RPMI8226 (cell line): ENCODE measurements at regions not wholly inside any gene's neighbourhood (a gene's known extent, or its start where the extent isn't known, plus 50 kb on each side); places are given as distances from the start of the nearest gene placed in this dataset.
"Not testable (repeated sequence)": the region's sequence is repeated elsewhere in the genome, so short reads cannot be mapped to it uniquely, and the experiment has no call there.

ENCODE experiments used
- DNase-seq: peaks from one replicate; pipeline ENCODE4 v3.0.0-alpha.2; 2015

DNA sequence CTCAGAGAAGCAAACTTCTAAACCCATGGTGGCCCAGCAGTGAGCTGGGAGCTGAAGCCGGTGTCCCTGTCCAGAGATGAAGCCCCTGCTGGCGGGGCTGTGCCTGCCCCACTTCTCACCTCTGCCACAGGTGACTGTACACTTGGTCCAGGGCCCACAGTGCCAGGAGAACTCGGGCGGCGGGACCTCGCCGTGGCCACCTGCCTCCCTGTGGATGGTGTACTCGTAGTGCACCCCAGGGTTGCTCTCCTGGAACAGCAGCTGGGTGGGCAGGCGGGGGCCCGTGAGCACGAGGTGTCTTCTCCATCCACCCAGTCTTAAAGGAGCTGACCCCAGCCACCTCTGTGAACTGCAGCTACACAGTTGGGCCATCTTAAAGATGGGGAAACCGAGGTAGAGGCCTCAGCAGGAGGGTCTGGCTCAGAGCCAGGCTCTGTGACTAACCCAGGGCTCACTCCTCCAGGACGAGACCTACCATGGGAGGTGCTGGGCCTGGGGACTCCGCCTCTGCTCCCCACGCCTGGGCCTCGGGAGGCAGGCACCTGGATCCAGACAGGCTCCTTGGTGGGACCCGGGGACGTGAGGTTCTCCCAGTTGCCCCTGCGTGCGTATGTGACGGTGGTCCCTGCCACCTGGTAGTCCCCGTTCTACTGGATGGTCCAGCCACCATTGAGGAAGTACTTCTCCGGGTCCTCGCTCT, 113.1 kb upstream of the AKAP13 start:
- not testable (repeated sequence) for DNase-seq

DNA sequence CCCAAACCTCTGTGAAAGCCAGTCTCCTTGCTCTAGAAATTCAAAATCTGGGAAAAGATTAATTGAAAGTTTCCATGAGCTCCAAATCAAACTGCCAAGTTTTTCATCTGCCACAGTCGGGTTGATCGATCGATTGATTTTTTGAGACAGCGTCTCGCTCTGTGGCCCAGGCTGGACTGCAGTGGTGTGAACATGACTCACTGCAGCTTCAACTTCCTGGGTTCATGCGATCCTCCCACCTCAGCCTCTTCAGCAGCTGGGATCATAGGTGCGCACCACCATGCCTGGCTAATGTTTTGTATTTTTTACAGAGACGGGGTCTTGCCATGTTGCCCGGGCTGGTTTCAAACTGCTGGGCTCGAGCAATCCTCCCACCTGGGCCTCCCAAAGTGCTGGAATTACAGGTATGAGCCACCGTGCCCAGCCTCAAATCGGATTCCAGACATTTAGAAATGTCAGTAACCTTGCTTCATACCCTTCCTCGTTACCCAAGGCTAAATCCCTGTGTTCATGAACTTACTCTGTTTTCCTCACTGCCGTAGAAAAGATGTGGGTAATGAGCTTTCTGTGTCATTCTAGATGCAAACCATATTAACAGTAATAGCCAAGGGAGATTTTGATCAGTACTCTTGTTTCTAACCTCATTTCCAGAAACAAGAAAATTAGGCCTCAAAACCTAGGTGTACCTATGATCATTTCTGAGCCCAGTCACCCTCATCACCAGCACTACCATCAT, 105.9 kb upstream of the AKAP13 start:
- peak; percentile 1 for DNase-seq

DNA sequence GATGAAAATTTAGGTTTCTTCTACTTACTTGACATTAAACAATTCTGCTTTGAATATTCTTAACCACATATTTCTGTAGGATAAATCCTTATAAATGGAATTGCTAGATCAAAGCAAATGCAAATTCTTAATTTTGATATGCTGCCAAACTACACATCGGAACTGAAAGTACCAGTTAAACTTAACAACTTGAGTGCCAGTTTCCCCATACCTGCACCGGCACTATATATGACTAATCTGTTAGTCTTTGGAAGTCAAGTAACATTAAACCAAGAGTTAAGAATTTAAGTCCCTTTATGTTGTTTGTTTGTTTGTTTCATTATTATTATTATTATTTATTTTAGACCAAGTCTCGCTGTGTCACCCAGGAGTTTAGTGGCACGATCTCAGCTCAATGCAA, 103.9 kb upstream of the AKAP13 start:
- DNase-seq = peak; percentile 55

DNA sequence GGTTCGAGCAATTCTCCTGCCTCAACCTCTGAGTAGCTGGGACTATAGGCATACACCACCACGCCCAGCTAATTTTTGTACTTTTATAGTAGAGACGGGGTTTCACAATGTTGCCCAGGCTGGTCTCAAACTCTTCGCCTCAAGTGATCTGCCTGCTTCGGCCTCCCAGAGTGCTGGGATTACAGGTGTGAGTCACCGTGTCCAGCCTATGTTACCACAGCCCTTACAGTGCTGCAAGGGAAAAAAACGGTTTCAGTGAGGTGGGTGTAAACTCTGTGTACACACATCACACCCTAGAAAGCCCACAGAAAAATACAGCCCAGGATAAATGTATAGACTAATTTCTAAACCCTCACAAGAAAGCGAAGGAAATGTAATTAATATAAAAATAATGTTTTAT, 103.5 kb upstream of the AKAP13 start:
- no peak for DNase-seq

DNA sequence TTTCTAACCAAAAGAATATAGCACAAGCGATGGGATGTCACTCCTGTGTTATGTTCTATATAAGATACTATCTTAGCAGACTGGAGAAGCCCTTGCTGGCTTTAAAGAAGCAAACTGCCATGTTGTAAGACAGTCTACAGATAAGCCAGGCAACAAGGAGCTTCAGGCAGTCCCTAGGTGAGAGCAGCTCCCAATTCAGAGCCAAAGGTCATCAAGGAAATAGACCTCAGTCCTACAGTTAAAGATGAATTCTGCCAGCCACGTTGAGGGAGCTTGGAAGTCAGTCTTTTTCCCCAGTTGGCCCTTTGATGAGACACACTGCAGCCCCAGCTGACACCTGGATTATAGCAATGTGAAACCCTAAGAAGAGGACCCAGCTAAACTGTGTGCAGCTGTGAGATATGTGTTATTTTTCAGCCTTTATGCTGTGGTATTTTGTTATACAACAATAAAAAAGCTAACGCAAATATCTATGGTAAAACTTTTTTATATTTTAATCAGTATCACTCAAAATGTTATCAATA, 102.5 kb upstream of the AKAP13 start:
- peak; percentile 40 for DNase-seq

DNA sequence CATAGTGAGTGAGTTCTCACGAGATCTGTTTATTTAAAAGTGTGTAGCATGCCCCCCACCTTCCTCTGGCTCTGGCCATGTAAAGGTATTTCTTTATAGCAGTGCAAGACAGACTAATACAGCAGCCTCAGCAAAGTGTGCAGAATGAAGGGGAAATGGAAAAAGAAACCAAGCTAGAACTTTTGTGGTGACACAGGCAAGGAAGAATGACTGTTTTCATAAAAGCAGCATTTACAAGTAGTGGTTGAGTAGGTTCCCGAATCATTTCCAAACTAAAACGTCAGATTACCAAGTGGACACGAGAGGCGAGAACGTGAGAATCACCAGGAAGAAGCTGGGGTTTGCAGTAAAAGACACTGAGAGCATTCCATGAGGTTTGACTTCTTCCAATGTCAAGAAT, 100.2 kb upstream of the AKAP13 start:
- peak; percentile 68 for DNase-seq

DNA sequence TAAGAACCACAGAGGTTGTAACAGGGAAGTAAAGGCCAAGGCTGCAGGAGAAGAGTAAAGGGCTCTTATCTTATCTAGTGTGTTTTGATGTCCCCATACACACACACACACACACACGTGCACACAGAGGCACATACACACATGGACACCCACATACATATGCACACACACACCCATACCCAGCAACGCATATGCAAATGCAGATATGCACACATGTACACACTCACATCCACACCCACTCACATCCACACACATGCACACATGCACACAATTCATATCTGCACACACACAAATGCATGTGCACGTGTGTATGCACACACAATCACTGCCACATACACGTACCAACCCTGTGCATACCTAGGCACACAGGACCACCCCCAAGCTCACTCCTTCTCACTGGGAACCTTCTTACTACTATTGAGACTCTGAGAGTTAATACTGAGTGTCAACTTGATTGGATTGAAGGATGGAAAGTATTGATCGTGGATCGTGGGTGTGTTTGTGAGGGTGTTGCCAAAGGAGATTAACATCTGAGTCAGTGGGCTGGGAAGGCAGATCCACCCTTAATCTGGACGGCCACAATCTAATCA, 99.0 kb upstream of the AKAP13 start:
- DNase-seq = no peak

DNA sequence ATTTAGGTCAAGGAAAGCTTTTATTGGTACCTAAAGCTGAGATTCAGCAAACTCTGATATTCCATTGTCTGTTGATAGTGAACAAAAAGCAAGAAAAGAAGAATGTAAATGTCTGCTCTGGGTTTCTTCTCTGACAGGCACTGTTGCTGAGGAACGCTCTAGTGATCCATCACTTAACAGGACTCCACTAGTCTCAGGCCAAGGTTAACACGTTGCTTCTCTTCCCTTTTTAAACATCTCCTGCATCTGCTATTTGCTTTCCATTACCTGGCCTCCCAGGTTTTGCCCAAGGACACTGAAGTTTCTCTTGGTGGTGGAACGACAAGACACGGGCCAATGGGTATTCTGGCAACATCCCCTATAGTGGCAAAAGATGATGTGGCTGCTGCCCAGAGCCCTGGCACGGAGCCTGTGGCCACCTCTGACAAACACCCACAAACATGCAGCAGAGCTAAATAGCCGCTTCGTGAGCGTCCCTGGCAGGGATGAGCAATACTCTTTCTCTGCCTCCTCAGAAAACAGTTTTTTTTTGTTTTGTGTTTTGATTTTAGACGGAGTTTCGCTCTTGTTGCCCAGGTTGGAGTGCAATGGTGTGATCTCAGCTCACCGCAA, 97.8 kb upstream of the AKAP13 start:
- no peak for DNase-seq

DNA sequence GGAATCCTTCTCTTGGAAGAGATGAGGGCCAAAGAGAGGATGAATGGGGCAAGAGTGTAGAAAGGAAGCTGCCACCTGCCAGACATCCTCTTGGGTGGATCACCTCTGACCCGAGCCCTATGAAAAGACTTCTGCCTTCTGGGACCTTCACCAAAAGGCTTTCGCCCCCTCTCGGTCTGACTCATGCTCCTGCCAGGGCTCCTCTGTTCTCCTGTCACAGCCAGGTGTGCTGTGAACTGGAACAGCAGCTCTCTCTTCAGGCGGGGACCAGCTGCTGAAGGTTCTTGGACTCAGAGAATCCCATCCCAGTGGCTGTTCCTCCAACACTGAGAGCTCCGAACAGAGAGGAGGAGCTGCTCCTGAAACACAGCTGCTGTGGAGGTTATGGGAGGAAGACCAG, 96.6 kb upstream of the AKAP13 start:
- peak; percentile 90 for DNase-seq

DNA sequence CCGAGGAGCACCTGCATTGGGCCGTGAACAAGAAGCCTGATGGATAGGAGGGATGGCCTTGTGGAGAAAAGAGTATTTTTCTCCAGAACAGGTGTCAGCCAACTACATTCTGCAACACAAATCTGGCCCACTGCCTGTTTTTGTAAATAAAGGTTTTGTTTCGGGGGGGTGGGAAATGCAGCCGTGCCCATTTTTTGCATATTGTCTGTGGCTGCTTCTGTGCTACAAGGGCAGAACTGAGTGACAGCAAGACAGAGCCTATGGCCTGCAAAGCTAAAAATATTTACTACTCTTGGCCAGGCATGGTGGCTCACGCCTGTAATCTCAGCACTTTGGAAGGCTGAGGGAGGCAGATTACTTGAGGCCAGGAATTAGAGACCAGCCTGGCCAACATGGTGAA, 95.9 kb upstream of the AKAP13 start:
- DNase-seq = peak; percentile 77

DNA sequence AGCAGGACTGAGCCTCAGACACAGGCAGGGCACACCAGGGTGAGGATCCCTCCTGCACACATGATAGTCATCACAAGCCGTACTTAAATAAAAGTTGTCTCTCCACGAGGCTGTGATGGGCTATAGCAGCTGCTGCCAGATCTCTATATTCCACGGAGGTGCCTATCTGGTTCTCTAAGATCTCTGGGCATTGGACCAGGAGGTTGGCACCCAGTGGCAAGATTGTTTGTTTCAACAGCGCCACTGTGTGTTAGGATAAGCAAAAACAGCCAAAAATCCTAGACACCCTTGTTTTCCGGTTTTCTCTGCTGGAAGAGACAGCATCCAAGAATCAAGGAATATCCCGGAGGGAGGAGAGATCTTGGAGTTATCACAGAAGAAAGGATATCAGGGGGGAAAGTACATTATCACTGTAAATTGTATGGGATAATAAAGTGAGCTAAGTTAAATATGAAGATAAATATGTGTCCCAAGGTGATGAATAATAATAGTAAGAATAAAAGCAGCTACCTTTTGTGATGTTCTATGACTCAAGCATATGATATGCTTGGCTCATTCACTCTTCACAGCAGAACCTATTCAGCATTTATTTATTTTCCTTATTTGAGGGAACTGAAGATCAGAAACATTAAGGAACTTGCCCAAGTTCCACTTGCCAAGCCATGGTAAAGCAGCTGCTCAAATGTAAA, 90.6 kb upstream of the AKAP13 start:
- peak; percentile 75 for DNase-seq

DNA sequence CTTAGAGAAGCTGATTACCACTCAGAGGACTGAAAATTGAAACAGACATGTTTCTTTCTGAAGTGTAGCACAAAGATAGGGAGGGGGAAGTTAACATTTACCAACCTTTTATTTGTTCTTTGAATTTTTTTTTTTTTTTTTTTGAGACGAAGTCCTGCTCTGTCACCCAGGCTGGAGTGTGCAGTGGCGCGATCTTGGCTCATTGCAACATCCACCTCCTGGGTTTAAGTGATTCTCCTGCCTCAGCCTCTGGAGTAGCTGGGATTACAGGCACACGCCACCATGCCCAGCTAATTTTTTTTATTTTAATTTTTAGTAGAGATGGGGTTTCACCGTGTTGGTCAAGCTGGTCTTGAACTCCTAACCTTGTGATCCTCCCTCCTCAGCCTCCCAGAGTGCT, 87.8 kb upstream of the AKAP13 start:
- DNase-seq = not testable (repeated sequence)

DNA sequence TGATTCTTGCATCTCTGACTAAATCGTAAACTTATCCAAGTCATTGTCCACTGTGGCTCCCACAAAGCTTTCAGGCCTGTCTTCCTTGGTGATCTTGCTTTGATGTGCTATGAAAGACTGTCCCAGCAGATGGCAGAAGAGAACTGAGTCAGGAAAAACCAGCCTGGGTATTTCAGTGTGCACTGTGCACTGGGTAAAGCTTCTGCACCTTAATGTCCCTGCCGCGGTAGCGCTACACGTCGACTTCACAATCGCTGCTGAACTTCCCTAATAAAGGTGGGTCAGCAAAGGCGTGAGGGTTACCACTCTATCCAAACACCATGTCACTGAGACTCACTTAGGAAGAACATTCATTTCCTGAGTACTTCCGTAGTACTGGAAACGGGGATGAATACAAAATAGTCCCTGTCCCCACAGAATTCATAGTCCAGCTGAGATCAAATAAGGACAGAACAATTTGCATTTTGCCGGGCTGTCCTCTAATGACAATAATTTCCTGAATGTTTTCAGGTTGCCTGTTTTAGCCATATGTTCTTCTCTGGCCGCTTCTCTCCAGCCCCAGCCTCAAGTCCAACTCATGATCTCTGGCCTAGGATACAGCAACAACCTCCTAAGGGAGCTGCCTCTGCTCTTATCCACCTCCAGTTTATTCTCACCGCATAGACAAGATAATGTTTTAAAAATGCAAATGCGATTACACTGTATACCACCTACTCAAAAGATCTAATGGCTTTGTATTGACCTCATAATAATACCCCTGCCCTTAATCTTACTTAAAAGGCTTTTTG, 83.6 kb upstream of the AKAP13 start:
- DNase-seq = peak; percentile 82

DNA sequence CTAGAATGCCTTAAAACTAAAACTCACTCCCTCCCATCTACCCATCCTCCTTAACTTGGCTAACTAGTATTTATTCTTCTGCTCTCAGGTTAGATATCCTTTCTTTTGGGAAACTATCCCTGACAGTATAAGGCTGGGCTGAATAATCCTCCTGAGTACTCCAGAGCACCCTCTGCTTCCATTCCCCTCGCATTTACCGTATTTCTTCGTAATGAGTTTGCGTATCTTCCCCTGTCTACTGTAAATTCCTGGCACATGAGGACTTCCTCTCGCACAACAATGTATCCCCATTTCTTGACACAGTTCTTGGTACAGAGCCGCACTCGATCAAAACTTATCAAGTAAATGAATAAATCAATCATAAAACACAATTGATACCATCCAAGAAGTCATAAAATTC, 82.9 kb upstream of the AKAP13 start:
- no peak for DNase-seq

DNA sequence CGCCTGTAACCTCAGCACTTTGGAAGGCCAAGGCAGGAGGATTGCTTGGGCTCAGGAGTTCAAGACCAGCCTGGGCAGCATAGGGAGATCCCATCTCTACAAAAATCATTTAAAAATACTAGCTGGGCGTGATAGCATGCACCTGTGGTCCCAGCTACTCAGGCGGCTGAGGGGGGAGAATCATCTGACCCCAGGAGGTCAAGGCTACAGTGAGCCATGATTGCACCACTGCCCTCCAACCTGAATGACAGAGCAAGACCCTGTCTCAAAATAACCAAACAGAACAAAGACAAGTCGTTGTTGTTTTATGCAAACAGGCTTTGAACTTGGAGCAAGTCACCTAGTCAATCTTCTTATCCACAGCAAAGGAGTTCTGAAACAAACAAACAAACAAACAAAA, 82.0 kb upstream of the AKAP13 start:
- no peak for DNase-seq

DNA sequence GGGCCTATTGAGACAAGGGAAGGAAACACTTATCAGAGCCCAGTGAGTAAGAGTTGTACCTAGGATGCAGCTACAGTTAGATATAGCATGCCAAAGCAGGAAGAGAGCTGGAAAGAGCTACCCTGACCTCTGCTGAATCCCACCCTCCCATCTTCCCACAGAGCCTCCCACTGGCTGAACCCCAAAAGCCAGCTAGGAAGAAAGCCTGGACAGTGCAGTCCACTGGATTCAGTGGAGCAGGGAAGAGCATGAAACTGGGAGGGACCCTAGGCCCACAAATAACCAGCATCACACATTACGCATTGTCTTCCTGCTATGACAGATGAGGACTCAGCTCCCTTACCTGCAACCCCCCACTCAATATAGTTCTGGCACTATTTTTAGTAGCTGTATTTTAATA, 81.5 kb upstream of the AKAP13 start:
- DNase-seq = no peak

DNA sequence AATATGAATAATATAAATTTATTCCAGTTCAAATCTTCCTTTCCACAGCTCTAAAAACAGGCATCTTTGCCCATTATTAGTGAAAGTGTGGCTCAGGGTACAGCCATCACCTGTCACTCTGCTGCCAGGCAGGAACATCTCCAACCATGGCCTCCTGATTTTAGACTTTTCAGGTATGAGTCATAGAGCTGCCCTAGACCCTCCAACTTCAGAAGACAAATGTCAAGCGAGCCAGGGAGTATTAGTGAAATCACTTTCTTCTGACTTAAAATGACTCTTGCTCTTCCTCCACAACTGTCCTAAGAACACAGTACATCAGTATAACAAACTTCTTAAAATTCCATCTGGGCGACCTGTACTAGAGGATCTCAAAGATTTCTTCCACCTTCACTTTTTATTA, 78.1 kb upstream of the AKAP13 start:
- no peak for DNase-seq

DNA sequence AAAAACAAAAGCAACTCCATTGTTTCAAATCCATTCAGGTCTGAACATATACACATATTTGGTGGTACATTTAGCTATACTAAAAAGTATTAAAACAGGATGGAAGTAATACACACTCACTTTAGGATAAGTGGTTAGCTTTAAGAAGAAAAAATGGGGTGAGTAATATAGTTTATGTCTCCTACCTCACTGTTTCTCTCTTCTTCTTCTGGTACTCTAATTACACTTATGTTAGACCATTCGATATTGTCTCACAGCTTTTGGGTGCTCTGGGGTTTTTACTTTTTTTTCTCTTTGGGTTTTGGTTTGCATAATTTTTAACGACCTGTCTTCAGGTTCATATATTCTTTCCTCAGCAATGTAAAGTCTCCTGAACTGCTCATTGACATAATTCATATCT, 75.4 kb upstream of the AKAP13 start:
- no peak for DNase-seq

DNA sequence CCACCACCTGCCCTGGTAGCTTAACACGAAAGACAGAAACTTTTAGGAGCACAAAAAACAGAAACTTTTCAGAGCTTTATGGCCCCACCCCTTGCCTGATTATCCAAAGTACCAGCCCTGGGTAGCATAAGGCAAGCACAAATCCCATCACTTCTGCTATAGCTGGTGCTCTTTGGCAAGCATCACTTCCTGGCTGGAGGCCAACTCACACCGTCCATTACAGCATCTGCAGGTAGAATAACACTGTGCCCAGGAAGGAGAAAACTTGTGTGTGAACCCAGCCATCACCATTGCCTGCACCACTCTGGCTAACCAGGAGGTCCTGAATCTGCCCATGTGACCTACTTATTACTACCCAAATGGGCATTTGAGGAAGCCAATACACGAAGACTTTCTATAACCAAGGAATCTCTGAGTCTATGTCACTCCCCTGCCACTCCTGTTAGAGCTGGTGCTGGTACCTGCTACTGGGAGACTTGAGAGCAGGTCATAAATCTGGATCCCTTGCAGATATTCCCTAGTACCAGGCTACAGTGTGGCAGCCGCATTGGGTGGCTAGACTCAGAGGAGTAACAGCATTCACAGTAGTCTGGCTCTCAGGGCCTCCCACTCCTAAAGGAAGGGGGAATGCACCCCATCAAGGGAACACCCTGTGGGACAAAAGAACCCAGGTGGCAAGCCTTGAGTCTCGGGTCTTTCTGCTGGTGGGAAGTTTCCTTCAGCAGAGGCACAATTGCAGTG, 73.3 kb upstream of the AKAP13 start:
- DNase-seq = peak; percentile 65

DNA sequence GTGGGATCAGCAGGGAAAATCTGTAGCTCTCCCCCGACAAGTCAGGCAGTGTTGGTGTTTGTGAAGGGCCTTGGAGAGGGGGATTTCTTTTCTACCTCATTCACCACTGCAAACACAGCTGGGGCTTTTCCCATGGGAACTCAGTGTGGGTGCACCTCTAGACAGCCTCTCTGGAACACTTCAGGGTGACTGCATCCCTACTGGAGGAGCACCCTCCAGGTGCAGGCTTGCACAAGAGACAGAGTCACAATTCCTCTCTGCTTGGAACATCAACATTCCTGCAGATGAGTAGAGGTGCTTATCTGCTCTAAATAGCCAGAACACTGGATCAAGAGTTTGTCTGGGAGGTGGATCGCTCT, 72.7 kb upstream of the AKAP13 start:
- DNase-seq = no peak

DNA sequence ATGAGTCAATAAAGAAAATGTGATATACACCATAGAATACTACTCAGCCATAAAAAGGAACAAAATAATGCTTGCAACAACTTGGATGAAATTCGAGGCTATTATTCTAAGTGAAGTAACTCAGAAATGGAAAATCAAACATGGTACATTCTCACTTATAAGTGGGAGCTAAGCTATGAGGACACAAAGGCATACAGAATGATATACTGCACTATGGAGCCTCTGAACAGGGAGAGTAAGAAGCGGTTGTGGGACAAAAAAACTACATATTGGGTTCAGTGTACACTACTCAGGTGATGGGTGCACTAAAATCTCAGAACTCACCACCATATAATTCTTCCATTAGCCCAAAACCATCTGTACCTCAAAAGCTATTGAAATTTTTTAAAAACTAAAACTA, 68.8 kb upstream of the AKAP13 start:
- no peak for DNase-seq

DNA sequence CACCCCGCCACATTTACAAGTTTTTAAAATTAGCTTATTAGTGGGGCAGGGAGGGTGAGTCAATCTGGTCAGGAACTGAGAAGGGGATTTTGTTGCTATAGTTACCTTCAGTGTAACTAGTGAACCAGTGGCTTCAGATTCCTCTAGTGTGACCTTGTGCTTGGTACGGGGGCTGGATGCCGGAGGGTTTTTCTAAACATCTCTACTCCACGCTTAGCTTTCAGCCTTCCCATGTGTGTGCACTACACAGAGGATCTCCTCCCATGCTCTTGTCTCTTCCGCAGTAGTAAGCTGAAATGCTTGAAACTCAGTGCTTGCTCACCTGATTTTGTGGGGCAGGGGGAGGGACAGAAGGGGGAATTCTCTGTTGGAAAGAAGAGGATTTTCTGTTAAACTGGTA, 67.9 kb upstream of the AKAP13 start:
- DNase-seq = no peak
